ENCODE measurements at regions not wholly inside any gene's neighbourhood (a gene's known extent, or its start where the extent isn't known, plus 50 kb on each side); places are given as distances from the start of the nearest gene placed in this dataset.
"Not testable (repeated sequence)": the region's sequence is repeated elsewhere in the genome, so short reads cannot be mapped to it uniquely, and the experiment has no call there.

- no peak for DNase-seq (ENCODE audit: low read depth in 2 of 2)
Measured at GRCh38 chr9:1115370-1115769, 65.2 kb downstream of the DMRT2 start.

- DNase-seq (ENCODE audit: low read depth in 2 of 2), result no peak
Measured at GRCh38 chr9:1117439-1117838, 67.3 kb downstream of the DMRT2 start.

- no peak for DNase-seq (ENCODE audit: low read depth in 2 of 2)
Measured at GRCh38 chr9:1120500-1121165, 70.5 kb downstream of the DMRT2 start.

GRCh38 chr9:1125741-1126140 lies 75.6 kb downstream of the DMRT2 start:
- DNase-seq (ENCODE audit: low read depth in 2 of 2), result no peak

- no peak for DNase-seq (ENCODE audit: low read depth in 2 of 2)
Measured at GRCh38 chr9:1128046-1128445, 77.9 kb downstream of the DMRT2 start.

- no peak for DNase-seq (ENCODE audit: low read depth in 2 of 2)
Measured at GRCh38 chr9:1129382-1129781, 79.2 kb downstream of the DMRT2 start.

- no peak for DNase-seq (ENCODE audit: low read depth in 2 of 2)
Measured at GRCh38 chr9:1140057-1140456, 89.9 kb downstream of the DMRT2 start.

- DNase-seq (ENCODE audit: low read depth in 2 of 2), result no peak
Measured at GRCh38 chr9:1151691-1152090, 101.5 kb downstream of the DMRT2 start.

GRCh38 chr9:1152171-1152570 lies 102.0 kb downstream of the DMRT2 start:
- no peak for DNase-seq (ENCODE audit: low read depth in 2 of 2)

GRCh38 chr9:1154739-1155138 lies 104.6 kb downstream of the DMRT2 start:
- DNase-seq (ENCODE audit: low read depth in 2 of 2), result no peak

- DNase-seq (ENCODE audit: low read depth in 2 of 2), result no peak
Measured at GRCh38 chr9:1155602-1156001, 105.4 kb downstream of the DMRT2 start.

GRCh38 chr9:1156794-1157550 lies 106.8 kb downstream of the DMRT2 start:
- DNase-seq (ENCODE audit: low read depth in 2 of 2), result no peak

GRCh38 chr9:1157836-1158235 lies 107.7 kb downstream of the DMRT2 start:
- DNase-seq (ENCODE audit: low read depth in 2 of 2), result no peak

GRCh38 chr9:1170918-1171317 lies 120.8 kb downstream of the DMRT2 start:
- DNase-seq (ENCODE audit: low read depth in 2 of 2), result no peak

- no peak for DNase-seq (ENCODE audit: low read depth in 2 of 2)
Measured at GRCh38 chr9:1171546-1171945, 121.4 kb downstream of the DMRT2 start.

- no peak for DNase-seq (ENCODE audit: low read depth in 2 of 2)
Measured at GRCh38 chr9:1173211-1173610, 123.1 kb downstream of the DMRT2 start.

- no peak for DNase-seq (ENCODE audit: low read depth in 2 of 2)
Measured at GRCh38 chr9:1173993-1174392, 123.8 kb downstream of the DMRT2 start.

GRCh38 chr9:1179366-1179765 lies 129.2 kb downstream of the DMRT2 start:
- DNase-seq (ENCODE audit: low read depth in 2 of 2), result no peak

- no peak for DNase-seq (ENCODE audit: low read depth in 2 of 2)
Measured at GRCh38 chr9:1184146-1184545, 134.0 kb downstream of the DMRT2 start.

GRCh38 chr9:1187137-1187536 lies 137.0 kb downstream of the DMRT2 start:
- not testable (repeated sequence) for DNase-seq (ENCODE audit: low read depth in 2 of 2)

GRCh38 chr9:1195636-1196035 lies 145.5 kb downstream of the DMRT2 start:
- not testable (repeated sequence) for DNase-seq (ENCODE audit: low read depth in 2 of 2)

- DNase-seq (ENCODE audit: low read depth in 2 of 2), result no peak
Measured at GRCh38 chr9:1198085-1198484, 147.9 kb downstream of the DMRT2 start.

- no peak for DNase-seq (ENCODE audit: low read depth in 2 of 2)
Measured at GRCh38 chr9:1200847-1201251, 150.7 kb downstream of the DMRT2 start.

- DNase-seq (ENCODE audit: low read depth in 2 of 2), result no peak
Measured at GRCh38 chr9:1201262-1201661, 151.1 kb downstream of the DMRT2 start.

Data from activated CD4-positive, alpha-beta T cell treated with anti-CD3 and anti-CD28 coated beads for 24 hours (primary cell).